Calu3 (cell line): ENCODE measurements at regions not wholly inside any gene's neighbourhood (a gene's known extent, or its start where the extent isn't known, plus 50 kb on each side); places are given as distances from the start of the nearest gene placed in this dataset.

Source experiments
- BruUV-seq: library from RNA; stranded (reverse); fragments of 400-500 nt; replicated peaks from 2 replicates; lab custom pipeline; 2021; lab: Mats Ljungman, UMichigan
- CTCF ChIA-PET: fragments of 300-600 bp; sonication (Branson Sonifier 250); formaldehyde crosslinking; loops from one replicate; lab custom pipeline; 2022; ENCODE audit warnings: antibody characterized with exemption; lab: Charles Lee
- DNase-seq: peaks from one replicate; pipeline ENCODE4 v3.0.0; 2022
- H3K27ac Mint-ChIP-seq: one replicate; pipeline ENCODE4 v1.8.0; 2022; ENCODE audit warnings: mixed read lengths; ENCODE audit not compliant: unreplicated experiment
- H3K27me3 Mint-ChIP-seq: one replicate; pipeline ENCODE4 v1.8.0; 2022; ENCODE audit warnings: mixed read lengths; ENCODE audit not compliant: unreplicated experiment
- H3K36me3 Mint-ChIP-seq: one replicate; pipeline ENCODE4 v1.8.0; 2022; ENCODE audit warnings: mild to moderate bottlenecking, moderate library complexity, mixed read lengths; ENCODE audit not compliant: insufficient read depth, unreplicated experiment
- H3K4me1 Mint-ChIP-seq: one replicate; pipeline ENCODE4 v1.8.0; 2022; ENCODE audit warnings: mild to moderate bottlenecking, low read depth, mixed read lengths; ENCODE audit not compliant: unreplicated experiment
- H3K4me3 Mint-ChIP-seq: one replicate; pipeline ENCODE4 v1.8.0; 2022; ENCODE audit warnings: mild to moderate bottlenecking, low read depth, moderate library complexity, mixed read lengths; ENCODE audit not compliant: unreplicated experiment
- H3K9me3 Mint-ChIP-seq: one replicate; pipeline ENCODE4 v1.8.0; 2022; ENCODE audit warnings: low read depth, mixed read lengths; ENCODE audit not compliant: unreplicated experiment
- intact Hi-C: fragments of 100-400 bp; cut with micrococcal nuclease; formaldehyde crosslinking; loops from one replicate; pipeline ENCODE4 v1.10.0; 2022; ENCODE audit not compliant: unreplicated experiment
- TF ChIP-seq, protein P1 (sequence below): fragments of 200-600 bp; IDR thresholded peaks from one replicate; pipeline ENCODE4 v1.8.0; 2022; ENCODE audit warnings: antibody characterized with exemption; ENCODE audit not compliant: unreplicated experiment

DNA sequence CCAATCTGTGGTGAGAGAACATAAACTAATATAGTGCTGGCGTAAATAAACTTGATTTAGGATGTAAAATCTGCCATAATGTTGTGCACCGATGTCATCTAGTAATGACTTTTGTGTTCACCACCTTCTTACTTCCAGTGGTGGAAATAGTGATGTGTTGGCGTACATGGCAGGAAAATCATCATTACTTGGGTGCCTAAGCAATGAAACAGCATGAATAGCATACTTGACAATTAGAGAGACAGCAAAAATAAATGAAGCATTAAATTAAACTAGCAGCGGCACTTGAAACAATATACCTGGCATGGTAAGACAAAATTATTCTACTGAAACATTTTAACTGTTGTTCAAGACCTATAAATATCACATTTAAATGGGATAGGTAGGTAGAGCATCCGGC is 73.2 kb upstream of the DSC1 start:
- CTCF ChIA-PET, result no interaction called here
- H3K4me3 Mint-ChIP-seq, result no peak overlapping the region

DNA sequence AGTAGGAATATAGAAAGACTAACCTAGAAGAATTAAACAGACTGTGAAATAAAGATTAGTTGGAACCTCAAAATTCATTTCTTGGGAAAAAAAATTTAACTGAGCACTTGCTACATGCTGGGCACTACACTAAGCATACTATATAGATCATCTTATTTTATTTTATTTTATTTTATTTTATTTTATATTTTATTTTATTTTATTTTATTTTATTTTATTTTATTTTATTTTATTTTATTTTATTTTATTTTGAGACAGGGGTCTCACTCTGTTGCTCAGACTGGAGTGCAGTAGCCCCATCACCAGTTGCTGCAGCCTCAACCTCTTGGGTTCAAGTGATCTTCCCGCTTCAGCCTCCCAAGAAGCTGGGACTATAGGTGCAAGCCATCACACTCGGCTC is 74.5 kb upstream of the DSC1 start:
- TF ChIP-seq, protein P1, sequence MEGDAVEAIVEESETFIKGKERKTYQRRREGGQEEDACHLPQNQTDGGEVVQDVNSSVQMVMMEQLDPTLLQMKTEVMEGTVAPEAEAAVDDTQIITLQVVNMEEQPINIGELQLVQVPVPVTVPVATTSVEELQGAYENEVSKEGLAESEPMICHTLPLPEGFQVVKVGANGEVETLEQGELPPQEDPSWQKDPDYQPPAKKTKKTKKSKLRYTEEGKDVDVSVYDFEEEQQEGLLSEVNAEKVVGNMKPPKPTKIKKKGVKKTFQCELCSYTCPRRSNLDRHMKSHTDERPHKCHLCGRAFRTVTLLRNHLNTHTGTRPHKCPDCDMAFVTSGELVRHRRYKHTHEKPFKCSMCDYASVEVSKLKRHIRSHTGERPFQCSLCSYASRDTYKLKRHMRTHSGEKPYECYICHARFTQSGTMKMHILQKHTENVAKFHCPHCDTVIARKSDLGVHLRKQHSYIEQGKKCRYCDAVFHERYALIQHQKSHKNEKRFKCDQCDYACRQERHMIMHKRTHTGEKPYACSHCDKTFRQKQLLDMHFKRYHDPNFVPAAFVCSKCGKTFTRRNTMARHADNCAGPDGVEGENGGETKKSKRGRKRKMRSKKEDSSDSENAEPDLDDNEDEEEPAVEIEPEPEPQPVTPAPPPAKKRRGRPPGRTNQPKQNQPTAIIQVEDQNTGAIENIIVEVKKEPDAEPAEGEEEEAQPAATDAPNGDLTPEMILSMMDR, result no peak
- Mint-ChIP-seq H3K27ac (no peak overlapping the region), H3K27me3 (no peaks in the 10 kb centered on the region), H3K4me1 (peaks cover 55% of the 10 kb centered on the region), H3K4me3 (no peak overlapping the region), H3K36me3 (peaks cover 7% of the 10 kb centered on the region), H3K9me3 (peaks cover 2% of the 10 kb centered on the region)
- no TSS peak for BruUV-seq
- intact Hi-C loops, result no loop called here
- DNase-seq, result no peak
- CTCF ChIA-PET, result interaction anchor here (0.9 kb wide), 1 partner anchor 182 kb away, joined by 3 read pairs; no protein-coding TSS in a partner anchor

More for the DNA sequence above, 73.2 kb upstream of the DSC1 start:
- no peaks in the 10 kb centered on the region for H3K27me3 Mint-ChIP-seq
- peaks cover 2% of the 10 kb centered on the region for H3K9me3 Mint-ChIP-seq
- BruUV-seq, result no TSS peak
- DNase-seq, result no peak
- H3K4me1 Mint-ChIP-seq, result peaks cover 55% of the 10 kb centered on the region
- TF ChIP-seq, protein P1, result no peak
- intact Hi-C loops, result no loop called here
- H3K27ac Mint-ChIP-seq, result no peak overlapping the region
- H3K36me3 Mint-ChIP-seq, result peaks cover 5% of the 10 kb centered on the region

DNA sequence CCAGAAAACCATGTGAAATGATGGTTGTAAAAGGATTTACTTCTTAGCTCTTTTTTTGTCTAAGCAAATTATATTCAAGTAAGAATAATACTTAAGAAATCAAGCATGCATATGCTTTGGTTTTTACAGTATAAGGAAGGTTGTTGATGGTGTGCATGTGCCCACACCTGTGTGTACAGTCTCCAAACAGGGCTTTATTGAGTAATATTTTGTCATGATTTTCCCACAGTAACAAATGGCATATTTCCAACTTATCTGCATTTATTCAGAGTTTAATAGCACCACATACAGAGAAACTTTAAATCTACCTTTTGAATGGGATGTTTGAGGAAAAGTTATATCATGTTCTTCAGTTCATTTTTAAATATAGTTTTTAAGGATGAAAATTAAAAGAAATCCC is 76.5 kb upstream of the DSG1 start:
- no peaks in the 10 kb centered on the region for H3K27me3 Mint-ChIP-seq
- BruUV-seq, result no TSS peak
- TF ChIP-seq, protein P1, result no peak
- H3K4me3 Mint-ChIP-seq, result peak overlapping the region; percentile 30
- CTCF ChIA-PET, result interaction anchor here (0.7 to 2.0 kb wide), 14 partner anchors 8 to 183 kb away, joined by 3 to 13 read pairs (median 4); no protein-coding TSS in a partner anchor
- H3K4me1 Mint-ChIP-seq, result peaks cover 60% of the 10 kb centered on the region
- peaks cover 28% of the 10 kb centered on the region for H3K36me3 Mint-ChIP-seq
- peaks cover 2% of the 10 kb centered on the region for H3K9me3 Mint-ChIP-seq
- intact Hi-C loops, result loop anchor here (2.0 kb wide), 1 partner anchor 35 kb away; no protein-coding TSS in a partner anchor
- no peak for DNase-seq
- peak overlapping the region; percentile 92 for H3K27ac Mint-ChIP-seq

DNA sequence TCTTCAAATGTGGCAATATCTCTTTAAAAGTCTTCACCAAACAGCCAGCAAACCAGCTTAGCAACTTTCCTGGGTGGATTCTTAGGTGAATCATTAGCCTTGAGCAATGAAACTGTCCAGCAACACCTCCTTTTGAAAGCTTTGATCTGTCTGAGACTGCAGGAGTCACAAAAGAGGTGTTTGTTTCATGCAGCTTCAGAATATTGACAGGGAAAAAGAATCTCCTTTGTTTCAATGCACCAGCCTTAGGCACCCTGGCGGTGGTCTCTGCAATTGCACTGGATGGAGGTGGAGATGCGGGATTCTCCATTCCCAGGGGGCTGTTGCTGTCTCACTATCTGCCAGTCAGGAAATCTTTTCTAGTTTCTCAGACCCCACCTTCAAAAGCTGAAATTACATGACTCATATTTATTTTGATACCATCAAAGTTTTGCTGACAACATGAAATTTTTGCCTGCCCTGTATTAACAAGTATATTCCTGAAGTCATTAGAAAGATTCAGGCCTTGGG is 76.0 kb upstream of the DSG1 start:
- intact Hi-C loops, result loop anchor here (1.0 to 2.0 kb wide), 3 partner anchors 12 to 143 kb away; no protein-coding TSS in a partner anchor
- BruUV-seq, result no TSS peak
- H3K36me3 Mint-ChIP-seq, result peaks cover 28% of the 10 kb centered on the region
- peak; percentile 86 for DNase-seq
- H3K9me3 Mint-ChIP-seq, result peaks cover 2% of the 10 kb centered on the region
- peak overlapping the region; percentile 30 for H3K4me3 Mint-ChIP-seq
- CTCF ChIA-PET, result interaction anchor here (0.7 to 2.0 kb wide), 14 partner anchors 9 to 182 kb away, joined by 3 to 13 read pairs (median 4); no protein-coding TSS in a partner anchor
- no peaks in the 10 kb centered on the region for H3K27me3 Mint-ChIP-seq
- H3K27ac Mint-ChIP-seq, result peak overlapping the region; percentile 92
- TF ChIP-seq, protein P1, result peak; percentile 92
- H3K4me1 Mint-ChIP-seq, result peaks cover 65% of the 10 kb centered on the region
